Nephron progenitor cell (in vitro differentiated cells): ENCODE measurements at regions not wholly inside any gene's neighbourhood (a gene's known extent, or its start where the extent isn't known, plus 50 kb on each side); places are given as distances from the start of the nearest gene placed in this dataset.
"Not testable (repeated sequence)": the region's sequence is repeated elsewhere in the genome, so short reads cannot be mapped to it uniquely, and the experiment has no call there.

ENCODE experiments used
- DNase-seq: peaks from one replicate; pipeline ENCODE4 v3.0.0; 2021
- H3K27ac Mint-ChIP-seq: 2 replicates; pipeline ENCODE4 v1.8.0; 2021; ENCODE audit warnings: mild to moderate bottlenecking, moderate library complexity, mixed read lengths
- H3K27me3 Mint-ChIP-seq: 2 replicates; pipeline ENCODE4 v1.8.0; 2021; ENCODE audit warnings: mild to moderate bottlenecking, low read depth, mixed read lengths; ENCODE audit not compliant: poor library complexity
- H3K36me3 Mint-ChIP-seq: 2 replicates; pipeline ENCODE4 v1.8.0; 2021; ENCODE audit warnings: low read depth, mixed read lengths
- H3K4me1 Mint-ChIP-seq: 2 replicates; pipeline ENCODE4 v1.8.0; 2021; ENCODE audit warnings: mixed read lengths
- H3K4me3 Mint-ChIP-seq: 2 replicates; pipeline ENCODE4 v1.8.0; 2021; ENCODE audit warnings: mild to moderate bottlenecking, moderate library complexity, mixed read lengths
- H3K9me3 Mint-ChIP-seq: 2 replicates; pipeline ENCODE4 v1.8.0; 2021; ENCODE audit warnings: mild to moderate bottlenecking, moderate library complexity, mixed read lengths
- CTCF ChIP-seq: fragments of 200-600 bp; sonication (generic); IDR thresholded peaks from 2 replicates; pipeline ENCODE4 v1.5.0; 2021; ENCODE audit warnings: antibody characterized with exemption

GRCh38 chr1:58852731-58853485, 69.1 kb upstream of the JUN start:
- H3K4me1 Mint-ChIP-seq = peaks cover 39% of the 10 kb centered on the region
- no peaks in the 10 kb centered on the region for H3K36me3 Mint-ChIP-seq
- no peaks in the 10 kb centered on the region for H3K27me3 Mint-ChIP-seq
- H3K4me3 Mint-ChIP-seq = no peak overlapping the region
- H3K27ac Mint-ChIP-seq = no peak overlapping the region
- no peaks in the 10 kb centered on the region for H3K9me3 Mint-ChIP-seq
- no peak for TF ChIP-seq CTCF
- DNase-seq = no peak

GRCh38 chr1:58854576-58854975, 70.7 kb upstream of the JUN start:
- no peak for TF ChIP-seq CTCF
- no peak for DNase-seq
- Mint-ChIP-seq H3K9me3 (no peaks in the 10 kb centered on the region), H3K4me1 (peaks cover 50% of the 10 kb centered on the region), H3K36me3 (no peaks in the 10 kb centered on the region), H3K4me3 (no peak overlapping the region), H3K27ac (no peak overlapping the region), H3K27me3 (peaks cover under 1% of the 10 kb centered on the region)

GRCh38 chr1:58855274-58856165, 71.7 kb upstream of the JUN start:
- H3K4me3 Mint-ChIP-seq = no peak overlapping the region
- no peak overlapping the region for H3K27ac Mint-ChIP-seq
- no peak for DNase-seq
- H3K36me3 Mint-ChIP-seq = no peaks in the 10 kb centered on the region
- H3K9me3 Mint-ChIP-seq = no peaks in the 10 kb centered on the region
- TF ChIP-seq CTCF = no peak
- H3K4me1 Mint-ChIP-seq = peaks cover 59% of the 10 kb centered on the region
- peaks cover 7% of the 10 kb centered on the region for H3K27me3 Mint-ChIP-seq

- H3K36me3 Mint-ChIP-seq, H3K9me3 Mint-ChIP-seq, H3K27me3 Mint-ChIP-seq, H3K4me3 Mint-ChIP-seq, DNase-seq, H3K27ac Mint-ChIP-seq: not testable (repeated sequence)
- peaks cover 64% of the 10 kb centered on the region for H3K4me1 Mint-ChIP-seq
These were observed 72.4 kb upstream of the JUN start for GRCh38 chr1:58856281-58856680.

- H3K4me1 Mint-ChIP-seq = peaks cover 57% of the 10 kb centered on the region
- TF ChIP-seq CTCF = no peak
- no peaks in the 10 kb centered on the region for H3K9me3 Mint-ChIP-seq
- no peak overlapping the region for H3K27ac Mint-ChIP-seq
- DNase-seq = no peak
- no peak overlapping the region for H3K4me3 Mint-ChIP-seq
- peaks cover 8% of the 10 kb centered on the region for H3K27me3 Mint-ChIP-seq
- no peaks in the 10 kb centered on the region for H3K36me3 Mint-ChIP-seq
These were observed 74.1 kb upstream of the JUN start for GRCh38 chr1:58857680-58858673.
